GM23338 (cell line): ENCODE measurements at regions not wholly inside any gene's neighbourhood (a gene's known extent, or its start where the extent isn't known, plus 50 kb on each side); places are given as distances from the start of the nearest gene placed in this dataset.
"Not testable (repeated sequence)": the region's sequence is repeated elsewhere in the genome, so short reads cannot be mapped to it uniquely, and the experiment has no call there.

Source experiments
- ATAC-seq: fragments of 200-7000 bp; cut with Tn5 transposase; 3 replicates; pipeline ENCODE4 v1.9.1; 2020
- DNase-seq: peaks from one replicate; pipeline ENCODE4 v3.0.0-alpha.2; 2015; ENCODE audit warnings: low spot score
- H2AFZ ChIP-seq: fragments of 200-600 bp; sonication (generic); 2 replicates; pipeline ENCODE4 v1.8.0; 2016; ENCODE audit warnings: antibody characterized with exemption, mild to moderate bottlenecking, moderate library complexity
- H3F3A ChIP-seq: fragments of 200-600 bp; sonication (generic); replicated peaks from 2 replicates; pipeline ENCODE4 v1.8.0; 2017; ENCODE audit warnings: antibody characterized with exemption, mixed run types, low read depth
- H3K27ac ChIP-seq: fragments of 200-600 bp; sonication (generic); 2 replicates; pipeline ENCODE4 v1.6.1; 2016; ENCODE audit warnings: low read depth
- H3K27me3 ChIP-seq: fragments of 200-600 bp; sonication (generic); 2 replicates; pipeline ENCODE4 v1.8.0; 2016; ENCODE audit warnings: mild to moderate bottlenecking, mixed run types, moderate library complexity; ENCODE audit not compliant: insufficient read depth
- H3K36me3 ChIP-seq: fragments of 200-600 bp; sonication (generic); 2 replicates; pipeline ENCODE4 v1.8.0; 2016; ENCODE audit warnings: mild to moderate bottlenecking; ENCODE audit not compliant: insufficient read depth
- H3K4me1 ChIP-seq: fragments of 200-600 bp; sonication (generic); 2 replicates; pipeline ENCODE4 v1.8.0; 2016; ENCODE audit warnings: mild to moderate bottlenecking, moderate library complexity; ENCODE audit not compliant: insufficient read depth
- H3K4me2 ChIP-seq: fragments of 200-600 bp; sonication (generic); 2 replicates; pipeline ENCODE4 v1.7.1; 2017; ENCODE audit warnings: mixed run types
- H3K4me3 ChIP-seq: fragments of 200-600 bp; sonication (generic); 2 replicates; pipeline ENCODE4 v1.6.1; 2016; ENCODE audit warnings: mixed run types
- H3K79me2 ChIP-seq: fragments of 200-600 bp; sonication (generic); replicated peaks from 2 replicates; pipeline ENCODE4 v1.8.0; 2017; ENCODE audit warnings: mild to moderate bottlenecking; ENCODE audit not compliant: insufficient read depth
- H3K9me2 ChIP-seq: fragments of 200-600 bp; sonication (generic); 2 replicates; pipeline ENCODE4 v1.8.0; 2017; ENCODE audit not compliant: insufficient read depth
- H4K20me1 ChIP-seq: fragments of 200-600 bp; sonication (generic); replicated peaks from 2 replicates; pipeline ENCODE4 v1.8.0; 2017; ENCODE audit warnings: mild to moderate bottlenecking; ENCODE audit not compliant: insufficient read depth
- H3K27ac Mint-ChIP-seq: 2 replicates; pipeline ENCODE4 v1.8.0; 2020; ENCODE audit warnings: inconsistent platforms, mild to moderate bottlenecking, moderate library complexity, mixed read lengths
- H3K27me3 Mint-ChIP-seq: 3 replicates; pipeline ENCODE4 v1.8.0; 2022; ENCODE audit warnings: low read depth, mild to moderate bottlenecking, moderate library complexity, mixed read lengths, inconsistent platforms; ENCODE audit not compliant: insufficient read depth, poor library complexity
- H3K36me3 Mint-ChIP-seq: 3 replicates; pipeline ENCODE4 v1.8.0; 2021; ENCODE audit warnings: low read depth, mild to moderate bottlenecking, inconsistent platforms, moderate library complexity, mixed read lengths
- H3K4me1 Mint-ChIP-seq: 3 replicates; pipeline ENCODE4 v1.8.0; 2020; ENCODE audit warnings: mild to moderate bottlenecking, inconsistent platforms, mixed read lengths
- H3K4me3 Mint-ChIP-seq: 3 replicates; pipeline ENCODE4 v1.8.0; 2021; ENCODE audit warnings: moderate library complexity, mild to moderate bottlenecking, inconsistent platforms, mixed read lengths
- H3K9me3 Mint-ChIP-seq: 3 replicates; pipeline ENCODE4 v1.8.0; 2020; ENCODE audit warnings: moderate library complexity, mild to moderate bottlenecking, inconsistent platforms, mixed read lengths
- CREB1 ChIP-seq: fragments of 250-450 bp; sonication (Bioruptor Pico); IDR thresholded peaks from 2 replicates; pipeline ENCODE4 v1.5.0; 2020; ENCODE audit warnings: low read depth, mild to moderate bottlenecking, moderate library complexity
- EZH2 ChIP-seq: fragments of 200-600 bp; sonication (generic); IDR thresholded peaks from one replicate; pipeline ENCODE4 v1.8.0; 2017; ENCODE audit warnings: antibody characterized with exemption, mild to moderate bottlenecking, low read depth; ENCODE audit not compliant: unreplicated experiment
- EZH2phosphoT487 ChIP-seq: fragments of 200-600 bp; sonication (generic); IDR thresholded peaks from one replicate; pipeline ENCODE4 v1.8.1; 2018; ENCODE audit warnings: antibody characterized with exemption; ENCODE audit not compliant: unreplicated experiment
- JUNB ChIP-seq: IDR thresholded peaks from one replicate; pipeline ENCODE4 v1.6.1; 2016; ENCODE audit warnings: antibody characterized with exemption; ENCODE audit not compliant: unreplicated experiment
- NANOG ChIP-seq: IDR thresholded peaks from 2 replicates; pipeline ENCODE4 v1.6.1; 2016; ENCODE audit warnings: antibody characterized with exemption, borderline replicate concordance
- STAT1 ChIP-seq: IDR thresholded peaks from one replicate; pipeline ENCODE4 v1.6.1; 2016; ENCODE audit warnings: antibody characterized with exemption; ENCODE audit not compliant: unreplicated experiment
- ZNF114 ChIP-seq: fragments of 250-450 bp; sonication (Bioruptor Pico); IDR thresholded peaks from 2 replicates; pipeline ENCODE4 v1.5.0; 2020; ENCODE audit warnings: mild to moderate bottlenecking, moderate library complexity
- ZNF462 ChIP-seq: fragments of 250-450 bp; sonication (Bioruptor Pico); IDR thresholded peaks from 2 replicates; pipeline ENCODE4 v1.5.0; 2020; ENCODE audit warnings: mild to moderate bottlenecking, moderate library complexity

- not testable (repeated sequence) for H3K4me1 Mint-ChIP-seq, H3K4me3 ChIP-seq, H2AFZ ChIP-seq, H3K79me2 ChIP-seq, H3K36me3 ChIP-seq, DNase-seq, H3K4me1 ChIP-seq, H3K27ac ChIP-seq, H3K27ac Mint-ChIP-seq, ATAC-seq, H3K4me2 ChIP-seq, H3K27me3 Mint-ChIP-seq, H3K4me3 Mint-ChIP-seq, H4K20me1 ChIP-seq, H3F3A ChIP-seq, H3K27me3 ChIP-seq, H3K9me2 ChIP-seq
- H3K9me3 Mint-ChIP-seq: peaks cover 38% of the 10 kb centered on the region
- peaks cover 24% of the 10 kb centered on the region; the same call in 2 of the 3 replicates for H3K36me3 Mint-ChIP-seq
Measured at GRCh38 chr2:132220589-132220988, 58.8 kb upstream of the ANKRD30BL start.

GRCh38 chr2:132221886-132222285 is 60.1 kb upstream of the ANKRD30BL start:
- Mint-ChIP-seq H3K9me3 (peaks cover 38% of the 10 kb centered on the region), H3K36me3 (peaks cover 24% of the 10 kb centered on the region; the same call in 2 of the 3 replicates)
- not testable (repeated sequence) for H2AFZ ChIP-seq, H3K4me2 ChIP-seq, H4K20me1 ChIP-seq, H3K4me3 ChIP-seq, H3K79me2 ChIP-seq, H3K4me1 Mint-ChIP-seq, H3K27me3 Mint-ChIP-seq, H3K27ac Mint-ChIP-seq, H3K4me3 Mint-ChIP-seq, H3K36me3 ChIP-seq, ATAC-seq, H3F3A ChIP-seq, H3K9me2 ChIP-seq, H3K27me3 ChIP-seq, H3K27ac ChIP-seq, H3K4me1 ChIP-seq, DNase-seq

- Histone ChIP-seq H3K27ac (no peak overlapping the region), H2AFZ (no peak overlapping the region), H3K79me2 (no peaks in the 10 kb centered on the region), H3K4me1 (no peaks in the 10 kb centered on the region), H4K20me1 (no peaks in the 10 kb centered on the region), H3K4me2 (no peak overlapping the region), H3K27me3 (peaks cover 23% of the 10 kb centered on the region), H3K4me3 (no peak overlapping the region), H3K9me2 (no peaks in the 10 kb centered on the region), H3K36me3 (0 out of 2 replicates have a peak, but pooled peaks cover 5% of the 10 kb centered on the region), H3F3A (no peaks in the 10 kb centered on the region)
- no peak for DNase-seq
- H3K4me3 Mint-ChIP-seq: no peak overlapping the region
- H3K27me3 Mint-ChIP-seq: peaks cover 17% of the 10 kb centered on the region
- H3K9me3 Mint-ChIP-seq: peaks cover 59% of the 10 kb centered on the region
- no peak overlapping the region for H3K27ac Mint-ChIP-seq
- no peak for TF ChIP-seq ZNF114 (CRISPR knock-in tag)
- no peak for TF ChIP-seq EZH2
- TF ChIP-seq JUNB: no peak
- no peak for TF ChIP-seq STAT1
- no peak for TF ChIP-seq ZNF462 (CRISPR knock-in tag)
- no peak for TF ChIP-seq EZH2phosphoT487
- TF ChIP-seq NANOG: no peak
- TF ChIP-seq CREB1 (CRISPR knock-in tag): no peak
- H3K4me1 Mint-ChIP-seq: no peaks in the 10 kb centered on the region
- no peak for ATAC-seq
- H3K36me3 Mint-ChIP-seq: peaks cover 38% of the 10 kb centered on the region
Measured at GRCh38 chr2:132252191-132252893, 90.6 kb upstream of the ANKRD30BL start.
